ENCODE measurements at regions not wholly inside any gene's neighbourhood (a gene's known extent, or its start where the extent isn't known, plus 50 kb on each side); places are given as distances from the start of the nearest gene placed in this dataset.

DNA sequence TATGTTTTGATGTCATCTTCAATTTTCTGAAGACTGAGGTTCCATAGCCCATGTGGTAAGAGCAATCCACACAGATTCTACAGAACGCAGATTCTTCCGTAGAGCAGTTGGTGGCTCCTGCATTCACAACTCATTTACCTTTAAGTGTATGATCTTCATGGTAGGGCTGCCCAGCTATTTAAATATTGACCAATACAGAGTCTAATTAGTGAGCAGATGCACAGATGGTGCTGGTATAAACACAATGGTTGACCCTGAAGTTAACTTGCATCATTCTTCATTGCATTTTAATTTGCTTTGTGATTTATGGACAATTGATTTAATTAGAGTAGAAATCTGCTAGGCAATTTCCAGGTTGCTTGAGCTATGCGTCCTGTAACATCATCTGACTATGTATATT, 269.2 kb downstream of the SQOR start:
- TF ChIP-seq, protein P1, sequence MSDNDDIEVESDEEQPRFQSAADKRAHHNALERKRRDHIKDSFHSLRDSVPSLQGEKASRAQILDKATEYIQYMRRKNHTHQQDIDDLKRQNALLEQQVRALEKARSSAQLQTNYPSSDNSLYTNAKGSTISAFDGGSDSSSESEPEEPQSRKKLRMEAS (IDR thresholded peaks at IDR 0.05): no peak
- TF ChIP-seq ZNF33B (CRISPR knock-in tag; IDR thresholded peaks at IDR 0.05): no peak
- TF ChIP-seq ZSCAN29 (CRISPR knock-in tag; conservative IDR thresholded peaks at IDR 0.05): no peak
- TF ChIP-seq, protein P2, sequence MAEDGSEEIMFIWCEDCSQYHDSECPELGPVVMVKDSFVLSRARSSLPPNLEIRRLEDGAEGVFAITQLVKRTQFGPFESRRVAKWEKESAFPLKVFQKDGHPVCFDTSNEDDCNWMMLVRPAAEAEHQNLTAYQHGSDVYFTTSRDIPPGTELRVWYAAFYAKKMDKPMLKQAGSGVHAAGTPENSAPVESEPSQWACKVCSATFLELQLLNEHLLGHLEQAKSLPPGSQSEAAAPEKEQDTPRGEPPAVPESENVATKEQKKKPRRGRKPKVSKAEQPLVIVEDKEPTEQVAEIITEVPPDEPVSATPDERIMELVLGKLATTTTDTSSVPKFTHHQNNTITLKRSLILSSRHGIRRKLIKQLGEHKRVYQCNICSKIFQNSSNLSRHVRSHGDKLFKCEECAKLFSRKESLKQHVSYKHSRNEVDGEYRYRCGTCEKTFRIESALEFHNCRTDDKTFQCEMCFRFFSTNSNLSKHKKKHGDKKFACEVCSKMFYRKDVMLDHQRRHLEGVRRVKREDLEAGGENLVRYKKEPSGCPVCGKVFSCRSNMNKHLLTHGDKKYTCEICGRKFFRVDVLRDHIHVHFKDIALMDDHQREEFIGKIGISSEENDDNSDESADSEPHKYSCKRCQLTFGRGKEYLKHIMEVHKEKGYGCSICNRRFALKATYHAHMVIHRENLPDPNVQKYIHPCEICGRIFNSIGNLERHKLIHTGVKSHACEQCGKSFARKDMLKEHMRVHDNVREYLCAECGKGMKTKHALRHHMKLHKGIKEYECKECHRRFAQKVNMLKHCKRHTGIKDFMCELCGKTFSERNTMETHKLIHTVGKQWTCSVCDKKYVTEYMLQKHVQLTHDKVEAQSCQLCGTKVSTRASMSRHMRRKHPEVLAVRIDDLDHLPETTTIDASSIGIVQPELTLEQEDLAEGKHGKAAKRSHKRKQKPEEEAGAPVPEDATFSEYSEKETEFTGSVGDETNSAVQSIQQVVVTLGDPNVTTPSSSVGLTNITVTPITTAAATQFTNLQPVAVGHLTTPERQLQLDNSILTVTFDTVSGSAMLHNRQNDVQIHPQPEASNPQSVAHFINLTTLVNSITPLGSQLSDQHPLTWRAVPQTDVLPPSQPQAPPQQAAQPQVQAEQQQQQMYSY (CRISPR knock-in tag; IDR thresholded peaks at IDR 0.05): no peak
- TF ChIP-seq, protein P3, sequence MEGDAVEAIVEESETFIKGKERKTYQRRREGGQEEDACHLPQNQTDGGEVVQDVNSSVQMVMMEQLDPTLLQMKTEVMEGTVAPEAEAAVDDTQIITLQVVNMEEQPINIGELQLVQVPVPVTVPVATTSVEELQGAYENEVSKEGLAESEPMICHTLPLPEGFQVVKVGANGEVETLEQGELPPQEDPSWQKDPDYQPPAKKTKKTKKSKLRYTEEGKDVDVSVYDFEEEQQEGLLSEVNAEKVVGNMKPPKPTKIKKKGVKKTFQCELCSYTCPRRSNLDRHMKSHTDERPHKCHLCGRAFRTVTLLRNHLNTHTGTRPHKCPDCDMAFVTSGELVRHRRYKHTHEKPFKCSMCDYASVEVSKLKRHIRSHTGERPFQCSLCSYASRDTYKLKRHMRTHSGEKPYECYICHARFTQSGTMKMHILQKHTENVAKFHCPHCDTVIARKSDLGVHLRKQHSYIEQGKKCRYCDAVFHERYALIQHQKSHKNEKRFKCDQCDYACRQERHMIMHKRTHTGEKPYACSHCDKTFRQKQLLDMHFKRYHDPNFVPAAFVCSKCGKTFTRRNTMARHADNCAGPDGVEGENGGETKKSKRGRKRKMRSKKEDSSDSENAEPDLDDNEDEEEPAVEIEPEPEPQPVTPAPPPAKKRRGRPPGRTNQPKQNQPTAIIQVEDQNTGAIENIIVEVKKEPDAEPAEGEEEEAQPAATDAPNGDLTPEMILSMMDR (CRISPR knock-in tag; IDR thresholded peaks at IDR 0.05): no peak
- no peak for TF ChIP-seq POLR2AphosphoS5 (IDR thresholded peaks at IDR 0.05; ENCODE audit: low read depth, low read length)
